ENCODE measurements at regions not wholly inside any gene's neighbourhood (a gene's known extent, or its start where the extent isn't known, plus 50 kb on each side); places are given as distances from the start of the nearest gene placed in this dataset.

- H3K4me3 Mint-ChIP-seq, result no peak overlapping the region
- no peak overlapping the region for H3K4me2 ChIP-seq
- TF ChIP-seq, protein P1, sequence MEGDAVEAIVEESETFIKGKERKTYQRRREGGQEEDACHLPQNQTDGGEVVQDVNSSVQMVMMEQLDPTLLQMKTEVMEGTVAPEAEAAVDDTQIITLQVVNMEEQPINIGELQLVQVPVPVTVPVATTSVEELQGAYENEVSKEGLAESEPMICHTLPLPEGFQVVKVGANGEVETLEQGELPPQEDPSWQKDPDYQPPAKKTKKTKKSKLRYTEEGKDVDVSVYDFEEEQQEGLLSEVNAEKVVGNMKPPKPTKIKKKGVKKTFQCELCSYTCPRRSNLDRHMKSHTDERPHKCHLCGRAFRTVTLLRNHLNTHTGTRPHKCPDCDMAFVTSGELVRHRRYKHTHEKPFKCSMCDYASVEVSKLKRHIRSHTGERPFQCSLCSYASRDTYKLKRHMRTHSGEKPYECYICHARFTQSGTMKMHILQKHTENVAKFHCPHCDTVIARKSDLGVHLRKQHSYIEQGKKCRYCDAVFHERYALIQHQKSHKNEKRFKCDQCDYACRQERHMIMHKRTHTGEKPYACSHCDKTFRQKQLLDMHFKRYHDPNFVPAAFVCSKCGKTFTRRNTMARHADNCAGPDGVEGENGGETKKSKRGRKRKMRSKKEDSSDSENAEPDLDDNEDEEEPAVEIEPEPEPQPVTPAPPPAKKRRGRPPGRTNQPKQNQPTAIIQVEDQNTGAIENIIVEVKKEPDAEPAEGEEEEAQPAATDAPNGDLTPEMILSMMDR (IDR thresholded peaks at IDR 0.05), result no peak
- TF ChIP-seq EZH2phosphoT487 (IDR thresholded peaks at IDR 0.05) (no peak), EZH2 (IDR thresholded peaks at IDR 0.05) (no peak)
- no peak for DNase-seq (ENCODE audit: low spot score)
- H3K36me3 ChIP-seq, result no peaks in the 10 kb centered on the region
- no peaks in the 10 kb centered on the region for H3K27me3 ChIP-seq
- H3K27ac Mint-ChIP-seq, result no peak overlapping the region
- H3K9ac ChIP-seq, result no peak overlapping the region
- no peaks in the 10 kb centered on the region for H4K20me1 ChIP-seq (ENCODE audit: low read depth)
- no peak overlapping the region for H2AFZ ChIP-seq (replicated peaks)
- H3F3A ChIP-seq (ENCODE audit: low read depth), result no peaks in the 10 kb centered on the region
- peaks cover 5% of the 10 kb centered on the region for H3K9me3 Mint-ChIP-seq
- H3K4me1 ChIP-seq, result no peaks in the 10 kb centered on the region
- no peaks in the 10 kb centered on the region for H3K79me2 ChIP-seq (ENCODE audit: low read depth)
- no peak overlapping the region for H3K4me3 ChIP-seq
- H3K27ac ChIP-seq, result no peak overlapping the region
- H3K36me3 Mint-ChIP-seq, result no peaks in the 10 kb centered on the region
- H3K4me1 Mint-ChIP-seq, result peaks cover 2% of the 10 kb centered on the region
- no peaks in the 10 kb centered on the region for H3K9me3 ChIP-seq (ENCODE audit: low read depth)
- peaks cover 7% of the 10 kb centered on the region for H3K27me3 Mint-ChIP-seq (ENCODE audit: insufficient read depth, low read depth)
Measured at GRCh38 chr10:14468023-14468441, 137.3 kb upstream of the FRMD4A start.

GRCh38 chr10:14466257-14466656 lies 135.5 kb upstream of the FRMD4A start:
- Histone ChIP-seq H2AFZ (replicated peaks) (no peak overlapping the region), H3K4me1 (no peaks in the 10 kb centered on the region), H3K4me3 (no peak overlapping the region), H3K9ac (no peak overlapping the region), H3K9me3 (ENCODE audit: low read depth) (no peaks in the 10 kb centered on the region), H3K36me3 (no peaks in the 10 kb centered on the region), H3K4me2 (no peak overlapping the region), H3K27me3 (no peaks in the 10 kb centered on the region), H3K27ac (no peak overlapping the region), H3F3A (ENCODE audit: low read depth) (no peaks in the 10 kb centered on the region), H3K79me2 (ENCODE audit: low read depth) (no peaks in the 10 kb centered on the region), H4K20me1 (ENCODE audit: low read depth) (no peaks in the 10 kb centered on the region)
- Mint-ChIP-seq H3K4me1 (peaks cover 2% of the 10 kb centered on the region), H3K27ac (no peak overlapping the region), H3K27me3 (ENCODE audit: insufficient read depth, low read depth) (peaks cover 4% of the 10 kb centered on the region), H3K9me3 (peaks cover 5% of the 10 kb centered on the region), H3K4me3 (no peak overlapping the region), H3K36me3 (no peaks in the 10 kb centered on the region)
- no peak for DNase-seq (ENCODE audit: low spot score)
- TF ChIP-seq EZH2 (IDR thresholded peaks at IDR 0.05) (no peak), EZH2phosphoT487 (IDR thresholded peaks at IDR 0.05) (no peak)

DNA sequence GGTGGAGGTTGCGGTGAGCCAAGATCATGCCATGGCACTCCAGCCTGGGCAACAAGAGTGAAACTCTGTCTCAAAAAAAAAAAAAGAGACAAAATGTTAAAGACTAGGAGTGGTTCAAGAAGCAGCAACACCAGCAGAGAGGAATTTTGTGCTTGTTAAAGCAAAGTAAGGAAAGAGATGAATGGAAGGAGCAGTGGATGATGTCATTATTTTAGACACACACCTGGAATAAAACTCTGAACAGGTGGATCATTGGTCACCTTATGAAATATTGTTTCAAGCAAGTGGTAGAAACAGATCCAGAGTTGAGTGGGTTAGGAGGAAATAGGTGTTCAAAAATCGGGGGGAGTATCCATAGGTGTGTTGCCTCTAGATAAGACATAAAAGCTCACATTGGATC lies 129.7 kb upstream of the FRMD4A start:
- no peak overlapping the region for H3K27ac ChIP-seq
- no peaks in the 10 kb centered on the region for H3K4me1 ChIP-seq
- H3F3A ChIP-seq (ENCODE audit: low read depth), result no peaks in the 10 kb centered on the region
- no peaks in the 10 kb centered on the region for H4K20me1 ChIP-seq (ENCODE audit: low read depth)
- H3K36me3 ChIP-seq, result no peaks in the 10 kb centered on the region
- Mint-ChIP-seq H3K36me3 (peaks cover 3% of the 10 kb centered on the region), H3K27me3 (ENCODE audit: insufficient read depth, low read depth) (no peaks in the 10 kb centered on the region), H3K4me1 (no peaks in the 10 kb centered on the region), H3K27ac (no peak overlapping the region), H3K4me3 (no peak overlapping the region), H3K9me3 (peaks cover 15% of the 10 kb centered on the region)
- no peak overlapping the region for H2AFZ ChIP-seq (replicated peaks)
- no peak overlapping the region for H3K4me3 ChIP-seq
- TF ChIP-seq EZH2phosphoT487 (IDR thresholded peaks at IDR 0.05), result no peak
- TF ChIP-seq EZH2 (IDR thresholded peaks at IDR 0.05), result no peak
- TF ChIP-seq, protein P1 (IDR thresholded peaks at IDR 0.05), result no peak
- H3K9ac ChIP-seq, result no peak overlapping the region
- H3K79me2 ChIP-seq (ENCODE audit: low read depth), result no peaks in the 10 kb centered on the region
- no peak overlapping the region for H3K4me2 ChIP-seq
- no peak for DNase-seq (ENCODE audit: low spot score)
- no peaks in the 10 kb centered on the region for H3K9me3 ChIP-seq (ENCODE audit: low read depth)
- H3K27me3 ChIP-seq, result no peaks in the 10 kb centered on the region

- H3K9me3 ChIP-seq (ENCODE audit: low read depth), result no peaks in the 10 kb centered on the region
- H3K4me1 Mint-ChIP-seq, result no peaks in the 10 kb centered on the region
- no peaks in the 10 kb centered on the region for H3K4me1 ChIP-seq
- no peak overlapping the region for H3K4me3 ChIP-seq
- no peak for DNase-seq (ENCODE audit: low spot score)
- H3K27me3 ChIP-seq, result no peaks in the 10 kb centered on the region
- no peak overlapping the region for H3K4me2 ChIP-seq
- H3K27ac Mint-ChIP-seq, result no peak overlapping the region
- no peak overlapping the region for H3K27ac ChIP-seq
- peaks cover 15% of the 10 kb centered on the region for H3K9me3 Mint-ChIP-seq
- TF ChIP-seq, protein P1 (IDR thresholded peaks at IDR 0.05), result no peak
- TF ChIP-seq EZH2phosphoT487 (IDR thresholded peaks at IDR 0.05) (no peak), EZH2 (IDR thresholded peaks at IDR 0.05) (no peak)
- H3K36me3 Mint-ChIP-seq, result peaks cover 3% of the 10 kb centered on the region
- no peaks in the 10 kb centered on the region for H3K79me2 ChIP-seq (ENCODE audit: low read depth)
- H3K36me3 ChIP-seq, result no peaks in the 10 kb centered on the region
- no peak overlapping the region for H2AFZ ChIP-seq (replicated peaks)
- no peak overlapping the region for H3K9ac ChIP-seq
- peaks cover under 1% of the 10 kb centered on the region for H3K27me3 Mint-ChIP-seq (ENCODE audit: insufficient read depth, low read depth)
- no peak overlapping the region for H3K4me3 Mint-ChIP-seq
- H3F3A ChIP-seq (ENCODE audit: low read depth), result no peaks in the 10 kb centered on the region
- H4K20me1 ChIP-seq (ENCODE audit: low read depth), result no peaks in the 10 kb centered on the region
Measured at GRCh38 chr10:14459665-14460064, 128.9 kb upstream of the FRMD4A start.

All from neural progenitor cell (in vitro differentiated cells).